Peyer's patch (tissue), 4 donors: ENCODE measurements at regions not wholly inside any gene's neighbourhood (a gene's known extent, or its start where the extent isn't known, plus 50 kb on each side); places are given as distances from the start of the nearest gene placed in this dataset.

Source experiments
- DNase-seq, 3 donors: peaks; one replicate each; pipeline ENCODE4 v3.0.0-alpha.2; 2017 to 2019
- H3K27ac ChIP-seq, 4 donors: fragments of 200-600 bp; sonication (generic); one replicate each; pipeline ENCODE4 v1.5.1; 2016 to 2019
- H3K27me3 ChIP-seq, 2 donors: fragments of 200-600 bp; sonication (generic); one replicate each; pipeline ENCODE4 v1.5.1; 2019
- H3K36me3 ChIP-seq, 3 donors: fragments of 200-600 bp; sonication (generic); one replicate each; pipeline ENCODE4 v1.5.1; 2016 to 2019
- H3K4me1 ChIP-seq, 4 donors: fragments of 200-600 bp; sonication (generic); one replicate each; pipeline ENCODE4 v1.5.1; 2016 to 2019
- H3K4me3 ChIP-seq, 4 donors: fragments of 200-600 bp; sonication (generic); 1 replicate in 3 of 4; 2 replicates in 1 of 4; pipeline ENCODE4 v1.5.1; 2016 to 2019; ENCODE audit warnings: mild to moderate bottlenecking in 1 of 4
- H3K9me3 ChIP-seq, 4 donors: fragments of 200-600 bp; sonication (generic); one replicate each; pipeline ENCODE4 v1.5.1; 2016 to 2019; ENCODE audit warnings: mild to moderate bottlenecking in 1 of 4
- CTCF ChIP-seq, 6 experiments: fragments of 450-650 bp in 4 of 6; fragments of 200-600 bp in 2 of 6; sonication (generic) in 1 of 6; IDR thresholded peaks; one replicate each; pipeline ENCODE4 v1.5.1; 2017 to 2019; ENCODE audit warnings: antibody characterized with exemption in 6 of 6, mild to moderate bottlenecking in 3 of 6, moderate library complexity in 1 of 6
- POLR2A ChIP-seq, 2 donors: fragments of 450-650 bp; IDR thresholded peaks; one replicate each; pipeline ENCODE4 v1.5.1; 2017; ENCODE audit warnings: antibody characterized with exemption in 2 of 2, mild to moderate bottlenecking in 2 of 2, moderate library complexity in 2 of 2

GRCh38 chr15:61404567-61404966 is 175.5 kb upstream of the RORA start:
- Histone ChIP-seq H3K27me3 (no peaks in the 10 kb centered on the region), H3K4me1 (no peaks in the 10 kb centered on the region), H3K36me3 (no peaks in the 10 kb centered on the region), H3K9me3 (no peaks in the 10 kb centered on the region), H3K27ac (no peak overlapping the region), H3K4me3 (no peak overlapping the region)
- TF ChIP-seq CTCF (IDR thresholded peaks at IDR 0.05) (no peak), POLR2A (IDR thresholded peaks at IDR 0.05) (no peak)
- no peak for DNase-seq

DNA sequence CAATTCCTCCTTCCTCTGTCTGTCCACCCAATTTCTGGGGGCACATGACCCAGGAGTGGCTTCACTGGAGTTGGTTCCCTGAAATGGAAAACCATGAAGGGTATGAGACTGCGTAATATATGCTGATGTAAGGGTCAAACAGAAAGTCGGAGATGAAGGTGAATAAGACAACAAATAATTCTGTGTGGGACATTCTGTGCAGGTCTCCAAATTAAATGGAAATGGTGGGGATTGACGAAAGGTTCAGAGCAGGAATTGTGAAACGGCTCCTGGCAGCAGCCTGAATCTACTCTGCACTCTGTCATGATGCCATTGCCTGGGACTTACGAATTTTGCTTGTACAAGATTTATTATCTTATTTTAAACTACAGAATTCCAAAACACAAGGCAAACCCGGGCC is 174.8 kb upstream of the RORA start:
- Histone ChIP-seq H3K27ac (no peak overlapping the region), H3K9me3 (no peaks in the 10 kb centered on the region), H3K27me3 (no peaks in the 10 kb centered on the region), H3K4me3 (no peak overlapping the region), H3K4me1 (no peaks in the 10 kb centered on the region), H3K36me3 (no peaks in the 10 kb centered on the region)
- no peak for DNase-seq
- no peak for TF ChIP-seq CTCF (IDR thresholded peaks at IDR 0.05)
- TF ChIP-seq POLR2A (IDR thresholded peaks at IDR 0.05) = no peak

- Histone ChIP-seq H3K4me3 (no peak overlapping the region), H3K36me3 (no peaks in the 10 kb centered on the region), H3K9me3 (no peaks in the 10 kb centered on the region), H3K27me3 (no peaks in the 10 kb centered on the region), H3K27ac (no peak overlapping the region), H3K4me1 (no peaks in the 10 kb centered on the region)
- TF ChIP-seq POLR2A (IDR thresholded peaks at IDR 0.05) (no peak), CTCF (IDR thresholded peaks at IDR 0.05) (no peak)
- DNase-seq = no peak
Observed at GRCh38 chr15:61401903-61402698, 173.0 kb upstream of the RORA start.

DNA sequence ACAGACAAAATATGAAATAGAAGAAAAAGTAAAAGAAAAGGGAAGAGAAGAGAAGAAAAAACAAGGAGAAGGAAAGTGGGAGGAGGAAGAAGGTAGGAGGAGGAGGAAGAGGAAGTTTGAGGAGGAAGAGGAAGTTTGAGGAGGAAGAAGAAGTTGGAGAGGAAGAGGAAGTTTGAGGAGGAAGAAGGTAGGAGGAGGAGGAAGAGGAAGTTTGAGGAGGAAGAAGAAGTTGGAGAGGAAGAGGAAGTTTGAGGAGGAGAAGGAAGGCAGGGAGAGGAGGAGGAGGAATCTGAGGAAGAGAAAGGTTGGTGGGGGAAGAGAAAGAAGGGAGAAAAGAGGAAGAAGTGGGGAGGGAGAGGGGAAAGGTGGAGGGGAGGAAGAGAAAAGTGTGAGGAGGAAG is 169.2 kb upstream of the RORA start:
- no peak for DNase-seq
- H3K4me1 ChIP-seq = no peaks in the 10 kb centered on the region
- H3K9me3 ChIP-seq = no peaks in the 10 kb centered on the region
- no peak overlapping the region for H3K4me3 ChIP-seq
- H3K36me3 ChIP-seq = no peaks in the 10 kb centered on the region
- H3K27me3 ChIP-seq = no peaks in the 10 kb centered on the region
- TF ChIP-seq POLR2A (IDR thresholded peaks at IDR 0.05) = no peak
- no peak for TF ChIP-seq CTCF (IDR thresholded peaks at IDR 0.05)
- no peak overlapping the region for H3K27ac ChIP-seq

GRCh38 chr15:61396235-61396919 is 167.3 kb upstream of the RORA start:
- TF ChIP-seq POLR2A (IDR thresholded peaks at IDR 0.05) = no peak
- TF ChIP-seq CTCF (IDR thresholded peaks at IDR 0.05) = no peak
- no peaks in the 10 kb centered on the region for H3K4me1 ChIP-seq
- H3K36me3 ChIP-seq = no peaks in the 10 kb centered on the region
- no peak for DNase-seq
- H3K9me3 ChIP-seq = no peaks in the 10 kb centered on the region
- no peak overlapping the region for H3K4me3 ChIP-seq
- no peaks in the 10 kb centered on the region for H3K27me3 ChIP-seq
- H3K27ac ChIP-seq = no peak overlapping the region
